ENCODE measurements at regions not wholly inside any gene's neighbourhood (a gene's known extent, or its start where the extent isn't known, plus 50 kb on each side); places are given as distances from the start of the nearest gene placed in this dataset.

- POLR2A ChIA-PET = no interaction called here
- no peak for DNase-seq (ENCODE audit: extremely low spot score)
- no peak for TF ChIP-seq FOXK2 (IDR thresholded peaks at IDR 0.05)
- no peak for TF ChIP-seq SP1 (IDR thresholded peaks at IDR 0.05)
- no peak for TF ChIP-seq SUZ12 (IDR thresholded peaks at IDR 0.05)
- CTCF ChIA-PET = no interaction called here
Measured at GRCh38 chr18:2293109-2293839, 278.0 kb downstream of the METTL4 start.

- ChIA-PET CTCF (no interaction called here), POLR2A (no interaction called here)
- DNase-seq (ENCODE audit: extremely low spot score) = no peak
- TF ChIP-seq FOXA1 (IDR thresholded peaks at IDR 0.05) = no peak
- peak; percentile 13; the same call in 1 of the 2 replicates for TF ChIP-seq PKNOX1 (IDR thresholded peaks at IDR 0.05)
- no peak for TF ChIP-seq ZNF384 (IDR thresholded peaks at IDR 0.05)
- no peak for TF ChIP-seq FOXM1 (IDR thresholded peaks at IDR 0.05; ENCODE audit: borderline replicate concordance)
Measured at GRCh38 chr18:2301316-2301715, 270.0 kb downstream of the METTL4 start.

GRCh38 chr18:2302012-2302411 lies 269.3 kb downstream of the METTL4 start:
- CTCF ChIA-PET = no interaction called here
- TF ChIP-seq ZNF384 (IDR thresholded peaks at IDR 0.05) = no peak
- TF ChIP-seq FOXM1 (IDR thresholded peaks at IDR 0.05; ENCODE audit: borderline replicate concordance) = no peak
- no peak for TF ChIP-seq LEF1 (IDR thresholded peaks at IDR 0.05; ENCODE audit: borderline replicate concordance)
- no peak for TF ChIP-seq PKNOX1 (IDR thresholded peaks at IDR 0.05)
- no peak for TF ChIP-seq SUZ12 (IDR thresholded peaks at IDR 0.05)
- no peak for TF ChIP-seq NFRKB (IDR thresholded peaks at IDR 0.05)
- no peak for TF ChIP-seq FOXK2 (IDR thresholded peaks at IDR 0.05)
- POLR2A ChIA-PET = no interaction called here
- no peak for DNase-seq (ENCODE audit: extremely low spot score)

- POLR2A ChIA-PET = no interaction called here
- CTCF ChIA-PET = no interaction called here
- TF ChIP-seq LEF1 (IDR thresholded peaks at IDR 0.05; ENCODE audit: borderline replicate concordance) = no peak
- no peak for TF ChIP-seq ARNT (IDR thresholded peaks at IDR 0.05)
- no peak for TF ChIP-seq FOXA1 (IDR thresholded peaks at IDR 0.05)
- no peak for TF ChIP-seq NFRKB (IDR thresholded peaks at IDR 0.05)
- TF ChIP-seq L3MBTL2 (conservative IDR thresholded peaks at IDR 0.05) = no peak
- TF ChIP-seq ZNF384 (IDR thresholded peaks at IDR 0.05) = no peak
- TF ChIP-seq ELF4 (IDR thresholded peaks at IDR 0.05) = no peak
- TF ChIP-seq BHLHE40 (IDR thresholded peaks at IDR 0.05; ENCODE audit: borderline replicate concordance) = no peak
- no peak for TF ChIP-seq TARDBP (IDR thresholded peaks at IDR 0.05)
- no peak for TF ChIP-seq CTBP1 (IDR thresholded peaks at IDR 0.05; ENCODE audit: borderline replicate concordance)
- TF ChIP-seq FOXK2 (IDR thresholded peaks at IDR 0.05) = no peak
- TF ChIP-seq PKNOX1 (IDR thresholded peaks at IDR 0.05) = no peak
- no peak for TF ChIP-seq SUZ12 (IDR thresholded peaks at IDR 0.05)
- TF ChIP-seq HDGF (IDR thresholded peaks at IDR 0.05; ENCODE audit: borderline replicate concordance) = no peak
- no peak for TF ChIP-seq SP1 (IDR thresholded peaks at IDR 0.05)
- no peak for DNase-seq (ENCODE audit: extremely low spot score)
Measured at GRCh38 chr18:2302628-2303516, 268.4 kb downstream of the METTL4 start.

- DNase-seq (ENCODE audit: extremely low spot score) = no peak
- POLR2A ChIA-PET = no interaction called here
- TF ChIP-seq L3MBTL2 (conservative IDR thresholded peaks at IDR 0.05) (no peak), PKNOX1 (IDR thresholded peaks at IDR 0.05) (no peak), FOXK2 (IDR thresholded peaks at IDR 0.05) (no peak), ELF4 (IDR thresholded peaks at IDR 0.05) (no peak), LEF1 (IDR thresholded peaks at IDR 0.05; ENCODE audit: borderline replicate concordance) (no peak), SUZ12 (IDR thresholded peaks at IDR 0.05) (no peak), ARNT (IDR thresholded peaks at IDR 0.05) (no peak), SP1 (IDR thresholded peaks at IDR 0.05) (no peak), FOXA1 (IDR thresholded peaks at IDR 0.05) (no peak), FOXM1 (IDR thresholded peaks at IDR 0.05; ENCODE audit: borderline replicate concordance) (no peak), CTBP1 (IDR thresholded peaks at IDR 0.05; ENCODE audit: borderline replicate concordance) (no peak), NFRKB (IDR thresholded peaks at IDR 0.05) (no peak), HDGF (IDR thresholded peaks at IDR 0.05; ENCODE audit: borderline replicate concordance) (no peak)
- CTCF ChIA-PET = no interaction called here
Measured at GRCh38 chr18:2303517-2304238, 267.6 kb downstream of the METTL4 start.

All from HEK293T (cell line).